ENCODE measurements at regions not wholly inside any gene's neighbourhood (a gene's known extent, or its start where the extent isn't known, plus 50 kb on each side); places are given as distances from the start of the nearest gene placed in this dataset.

DNA sequence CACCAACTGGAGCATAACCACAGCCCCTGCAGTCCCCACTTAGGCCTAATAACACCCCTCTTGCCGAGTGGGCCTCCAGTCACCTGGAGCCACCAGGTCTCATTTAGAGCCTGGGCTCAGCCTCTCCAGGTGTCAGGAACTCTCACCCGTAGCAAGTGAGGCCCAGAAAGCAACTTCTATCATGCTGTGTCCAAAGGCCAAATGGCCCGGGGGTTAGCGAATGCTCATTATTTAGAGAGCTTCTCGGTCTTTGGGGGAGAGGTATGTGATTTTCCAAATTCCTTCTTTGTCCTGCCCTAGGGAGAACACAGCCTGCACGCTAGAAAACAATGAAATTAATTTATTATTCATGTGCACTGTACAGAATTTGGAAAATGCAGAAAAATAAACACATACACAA is 109.9 kb upstream of the PTPRM start:
- peaks cover 6 to 10% of the 10 kb centered on the region in 2 experiments for H3K4me1 ChIP-seq (ENCODE audit: control insufficient read depth in 1 of 2, insufficient read depth in 2 of 2, low read length in 2 of 2)

DNA sequence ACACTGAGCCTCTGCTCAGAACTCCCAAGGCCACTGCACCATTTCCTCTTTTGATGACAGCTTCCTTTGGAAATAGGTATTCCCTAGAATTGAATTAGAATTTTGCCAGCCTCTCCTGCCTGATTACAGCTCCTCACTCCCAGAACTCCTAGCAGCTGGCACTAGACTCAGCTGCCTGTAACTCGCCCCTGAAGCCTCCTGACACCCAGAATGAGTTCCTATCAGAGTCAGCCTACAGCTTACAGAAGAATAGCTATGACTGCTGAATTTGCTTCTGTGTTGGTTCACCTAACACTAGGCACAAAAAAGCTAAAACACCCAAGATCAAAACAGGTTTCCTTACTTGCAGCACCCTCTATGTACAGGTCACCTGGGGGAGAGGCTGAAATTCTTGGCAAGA is 108.2 kb upstream of the PTPRM start:
- no peak overlapping the region for H3K4ac ChIP-seq (ENCODE audit: low read depth, low read length)
- no peak overlapping the region for H2BK5ac ChIP-seq (ENCODE audit: low read depth, low read length, poor library complexity)
- no peak overlapping the region for H3K27ac ChIP-seq (ENCODE audit: low read depth, low read length)
- H2BK120ac ChIP-seq (ENCODE audit: insufficient read depth, low read length, poor library complexity), result no peak overlapping the region
- DNase-seq, result no peak
- no peak overlapping the region for H3K4me3 ChIP-seq (ENCODE audit: low read depth, low read length)
- H3K27me3 ChIP-seq (ENCODE audit: insufficient read depth, low read length), result no peaks in the 10 kb centered on the region
- no peaks in the 10 kb centered on the region for H3K36me3 ChIP-seq (ENCODE audit: control insufficient read depth in 1 of 2, insufficient read depth in 2 of 2, low read length in 2 of 2)
- no peak overlapping the region for H3K23ac ChIP-seq (ENCODE audit: low read length)
- H4K8ac ChIP-seq (ENCODE audit: low read depth, low read length), result no peak overlapping the region
- no peak overlapping the region for H4K12ac ChIP-seq (ENCODE audit: low read depth, low read length)
- no peak overlapping the region for H2AK5ac ChIP-seq (ENCODE audit: low read length)
- no peak overlapping the region for H3K9ac ChIP-seq (ENCODE audit: low read length)
- WGBS (ENCODE audit: extremely low coverage, insufficient coverage, insufficient read length), result no CpG with 5 or more reads among the region's 1 CpG
- H3K9me3 ChIP-seq (ENCODE audit: insufficient read depth, low read depth, low read length), result no peaks in the 10 kb centered on the region
- H2AFZ ChIP-seq (ENCODE audit: insufficient read depth, low read length, poor library complexity), result no peak overlapping the region
- H3K4me2 ChIP-seq (ENCODE audit: low read length), result no peak overlapping the region
- no peak overlapping the region for H2BK12ac ChIP-seq (ENCODE audit: low read length)
- H3K14ac ChIP-seq (ENCODE audit: low read length), result no peak overlapping the region
- no peaks in the 10 kb centered on the region for H3K79me2 ChIP-seq (ENCODE audit: control insufficient read depth, insufficient read depth, low read length, poor library complexity)
- H4K91ac ChIP-seq (ENCODE audit: low read depth, low read length), result no peak overlapping the region
- H3K4me1 ChIP-seq (ENCODE audit: control insufficient read depth in 1 of 2, insufficient read depth in 2 of 2, low read length in 2 of 2), result peaks cover 6 to 10% of the 10 kb centered on the region in 2 experiments
- H3K79me1 ChIP-seq (ENCODE audit: low read length), result no peaks in the 10 kb centered on the region
- H3K18ac ChIP-seq (ENCODE audit: low read length), result no peak overlapping the region

More for the DNA sequence above, 109.9 kb upstream of the PTPRM start:
- Histone ChIP-seq H3K27ac (ENCODE audit: low read depth, low read length) (no peak overlapping the region), H4K91ac (ENCODE audit: low read depth, low read length) (no peak overlapping the region), H4K8ac (ENCODE audit: low read depth, low read length) (no peak overlapping the region), H3K27me3 (ENCODE audit: insufficient read depth, low read length) (no peaks in the 10 kb centered on the region), H3K14ac (ENCODE audit: low read length) (no peak overlapping the region), H4K12ac (ENCODE audit: low read depth, low read length) (no peak overlapping the region), H3K4me3 (ENCODE audit: low read depth, low read length) (no peak overlapping the region), H3K79me2 (ENCODE audit: control insufficient read depth, insufficient read depth, low read length, poor library complexity) (no peaks in the 10 kb centered on the region), H3K18ac (ENCODE audit: low read length) (no peak overlapping the region), H2BK12ac (ENCODE audit: low read length) (no peak overlapping the region), H3K4me2 (ENCODE audit: low read length) (no peak overlapping the region), H2AK5ac (ENCODE audit: low read length) (no peak overlapping the region), H3K23ac (ENCODE audit: low read length) (no peak overlapping the region), H3K36me3 (ENCODE audit: control insufficient read depth in 1 of 2, insufficient read depth in 2 of 2, low read length in 2 of 2) (no peaks in the 10 kb centered on the region), H3K4ac (ENCODE audit: low read depth, low read length) (no peak overlapping the region), H2AFZ (ENCODE audit: insufficient read depth, low read length, poor library complexity) (no peak overlapping the region), H3K9me3 (ENCODE audit: insufficient read depth, low read depth, low read length) (no peaks in the 10 kb centered on the region), H3K9ac (ENCODE audit: low read length) (no peak overlapping the region), H2BK120ac (ENCODE audit: insufficient read depth, low read length, poor library complexity) (no peak overlapping the region), H2BK5ac (ENCODE audit: low read depth, low read length, poor library complexity) (no peak overlapping the region), H3K79me1 (ENCODE audit: low read length) (no peaks in the 10 kb centered on the region)
- peak; percentile 74 to 80 for DNase-seq
- no CpG with 5 or more reads among the region's 6 CpGs for WGBS (ENCODE audit: extremely low coverage, insufficient coverage, insufficient read length)

DNA sequence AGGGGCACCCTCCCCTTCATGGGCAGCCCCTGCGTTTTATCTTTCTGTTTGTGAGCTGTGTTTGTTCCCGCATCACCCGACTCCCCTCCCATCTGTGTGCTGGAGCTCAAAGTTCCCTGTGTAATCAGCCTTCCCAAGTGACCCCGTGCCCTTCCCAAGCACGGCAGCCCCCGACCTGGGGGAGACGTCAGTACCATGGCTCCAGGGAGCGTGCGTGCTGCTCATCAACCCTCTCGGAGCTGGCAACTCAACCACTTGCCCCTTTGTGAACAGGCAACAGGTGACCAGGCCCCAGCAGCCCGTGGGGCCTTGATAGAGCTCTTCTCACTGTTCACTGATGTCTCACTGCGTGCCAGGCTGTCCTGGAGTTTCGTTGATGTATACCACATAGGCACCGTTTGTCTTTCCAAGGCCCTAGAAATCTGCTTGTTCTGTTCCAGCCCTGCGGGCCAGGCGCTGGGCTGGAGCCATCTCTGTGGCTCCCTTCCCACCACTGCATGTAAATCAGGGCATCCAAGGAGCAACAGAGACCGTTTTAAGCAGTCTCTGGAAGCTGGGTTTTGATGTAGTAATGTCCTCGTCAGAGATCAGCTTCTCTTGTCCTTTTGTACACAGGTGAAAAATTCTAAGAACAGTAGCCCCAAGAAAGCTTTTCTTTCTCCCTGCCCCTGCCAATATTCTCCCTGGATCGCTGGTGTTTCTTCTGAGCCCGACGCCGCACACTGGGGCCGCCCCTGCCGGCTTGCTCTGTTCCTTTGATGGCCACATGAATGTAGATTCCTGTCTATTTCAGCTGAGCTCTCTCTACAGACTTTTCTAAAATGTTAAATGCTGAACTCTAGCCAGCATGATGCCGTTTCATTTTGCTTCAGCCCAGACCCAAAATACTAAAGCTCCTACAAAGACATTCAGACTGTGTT is 107.0 kb upstream of the PTPRM start:
- Histone ChIP-seq H3K9ac (ENCODE audit: low read length) (no peak overlapping the region), H3K9me3 (ENCODE audit: insufficient read depth, low read depth, low read length) (no peaks in the 10 kb centered on the region), H3K4ac (ENCODE audit: low read depth, low read length) (no peak overlapping the region), H3K23ac (ENCODE audit: low read length) (no peak overlapping the region), H3K4me1 (ENCODE audit: control insufficient read depth in 1 of 2, insufficient read depth in 2 of 2, low read length in 2 of 2) (peaks cover 6 to 13% of the 10 kb centered on the region in 2 experiments), H3K14ac (ENCODE audit: low read length) (no peak overlapping the region), H3K27ac (ENCODE audit: low read depth, low read length) (no peak overlapping the region), H4K91ac (ENCODE audit: low read depth, low read length) (no peak overlapping the region), H4K12ac (ENCODE audit: low read depth, low read length) (no peak overlapping the region), H3K79me2 (ENCODE audit: control insufficient read depth, insufficient read depth, low read length, poor library complexity) (no peaks in the 10 kb centered on the region), H2AFZ (ENCODE audit: insufficient read depth, low read length, poor library complexity) (no peak overlapping the region), H2BK5ac (ENCODE audit: low read depth, low read length, poor library complexity) (no peak overlapping the region), H3K27me3 (ENCODE audit: insufficient read depth, low read length) (no peaks in the 10 kb centered on the region), H3K18ac (ENCODE audit: low read length) (no peak overlapping the region), H3K36me3 (ENCODE audit: control insufficient read depth in 1 of 2, insufficient read depth in 2 of 2, low read length in 2 of 2) (no peaks in the 10 kb centered on the region), H2BK120ac (ENCODE audit: insufficient read depth, low read length, poor library complexity) (no peak overlapping the region), H2BK12ac (ENCODE audit: low read length) (peak overlapping the region; percentile 52), H3K79me1 (ENCODE audit: low read length) (no peaks in the 10 kb centered on the region), H2AK5ac (ENCODE audit: low read length) (no peak overlapping the region), H3K4me2 (ENCODE audit: low read length) (no peak overlapping the region), H3K4me3 (ENCODE audit: low read depth, low read length) (no peak overlapping the region), H4K8ac (ENCODE audit: low read depth, low read length) (no peak overlapping the region)
- no peak for DNase-seq
- no CpG with 5 or more reads among the region's 25 CpGs for WGBS (ENCODE audit: extremely low coverage, insufficient coverage, insufficient read length)

DNA sequence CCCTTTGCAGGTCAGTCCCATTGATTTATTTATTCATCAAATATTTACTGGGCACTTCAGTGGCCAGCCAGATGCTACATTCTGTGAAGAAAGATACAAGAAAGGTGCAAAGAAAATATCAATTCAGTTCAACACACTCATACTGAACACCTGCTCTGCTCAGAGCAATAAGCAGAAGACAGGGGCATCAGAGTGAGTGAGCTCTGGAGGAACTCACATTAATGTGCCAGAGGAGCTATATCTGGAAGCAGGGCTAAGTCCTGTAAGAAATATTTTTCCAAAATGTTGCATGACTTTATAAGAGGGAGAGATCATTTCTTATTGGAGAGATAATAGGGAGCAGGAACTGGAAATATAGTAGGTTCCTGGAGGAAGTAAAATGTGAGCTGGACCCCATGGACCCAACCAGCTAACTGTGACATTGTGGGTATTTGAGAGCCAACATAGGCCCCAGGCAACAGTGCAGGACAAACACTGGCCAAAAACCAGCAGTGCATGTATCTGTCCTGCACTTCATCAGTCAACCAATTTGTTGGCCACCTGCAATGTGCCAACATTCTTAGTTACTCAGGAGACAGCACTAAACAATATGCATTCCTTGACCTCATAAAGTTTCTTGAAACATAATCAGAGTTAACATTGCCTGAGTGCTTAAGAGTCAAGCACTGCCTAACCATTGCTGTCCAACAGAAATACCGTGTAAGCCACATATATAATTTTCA is 102.7 kb upstream of the PTPRM start:
- Histone ChIP-seq H3K4me2 (ENCODE audit: low read length) (no peak overlapping the region), H3K36me3 (ENCODE audit: control insufficient read depth in 1 of 2, insufficient read depth in 2 of 2, low read length in 2 of 2) (no peaks in the 10 kb centered on the region), H3K23ac (ENCODE audit: low read length) (no peak overlapping the region), H3K79me2 (ENCODE audit: control insufficient read depth, insufficient read depth, low read length, poor library complexity) (no peaks in the 10 kb centered on the region), H3K27ac (ENCODE audit: low read depth, low read length) (no peak overlapping the region), H2AK5ac (ENCODE audit: low read length) (no peak overlapping the region), H3K4me1 (ENCODE audit: control insufficient read depth in 1 of 2, insufficient read depth in 2 of 2, low read length in 2 of 2) (peaks cover 0 to 5% of the 10 kb centered on the region in 2 experiments), H3K4ac (ENCODE audit: low read depth, low read length) (no peak overlapping the region), H3K4me3 (ENCODE audit: low read depth, low read length) (no peak overlapping the region), H2AFZ (ENCODE audit: insufficient read depth, low read length, poor library complexity) (no peak overlapping the region), H4K12ac (ENCODE audit: low read depth, low read length) (no peak overlapping the region), H2BK12ac (ENCODE audit: low read length) (no peak overlapping the region), H2BK5ac (ENCODE audit: low read depth, low read length, poor library complexity) (no peak overlapping the region), H3K9ac (ENCODE audit: low read length) (no peak overlapping the region), H4K8ac (ENCODE audit: low read depth, low read length) (no peak overlapping the region), H2BK120ac (ENCODE audit: insufficient read depth, low read length, poor library complexity) (no peak overlapping the region), H3K14ac (ENCODE audit: low read length) (no peak overlapping the region), H3K79me1 (ENCODE audit: low read length) (no peaks in the 10 kb centered on the region), H3K27me3 (ENCODE audit: insufficient read depth, low read length) (no peaks in the 10 kb centered on the region), H3K18ac (ENCODE audit: low read length) (no peak overlapping the region), H3K9me3 (ENCODE audit: insufficient read depth, low read depth, low read length) (no peaks in the 10 kb centered on the region), H4K91ac (ENCODE audit: low read depth, low read length) (no peak overlapping the region)
- no peak for DNase-seq
- WGBS (ENCODE audit: extremely low coverage, insufficient coverage, insufficient read length), result no CpG with 5 or more reads among the region's 1 CpG
